ENCODE measurements at regions not wholly inside any gene's neighbourhood (a gene's known extent, or its start where the extent isn't known, plus 50 kb on each side); places are given as distances from the start of the nearest gene placed in this dataset.

- H3K27ac Mint-ChIP-seq, result no peak overlapping the region
- POLR2A ChIA-PET, result no interaction called here
Measured at GRCh38 chr11:91904792-91905785, 319.5 kb upstream of the FAT3 start.

DNA sequence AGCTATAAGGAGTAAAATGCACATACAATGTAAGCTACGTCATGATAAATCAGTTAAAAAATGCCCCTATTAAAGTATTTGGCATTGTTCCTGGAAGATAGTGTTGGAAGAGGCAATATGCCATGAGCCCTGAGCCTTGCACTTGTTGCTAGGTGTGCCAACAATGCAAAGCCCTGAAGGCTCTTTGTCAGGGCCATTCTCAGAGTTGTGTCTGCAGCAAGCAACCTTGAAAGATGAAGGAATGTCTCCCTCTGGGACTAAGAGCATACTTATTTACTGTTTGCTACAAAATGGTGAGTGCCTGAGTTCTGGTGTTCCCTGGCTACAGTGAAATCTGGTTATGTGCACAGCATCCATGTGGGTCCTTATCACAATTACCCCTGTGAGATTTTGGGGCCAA lies 322.3 kb upstream of the FAT3 start:
- no peaks in the 10 kb centered on the region for H3K4me1 ChIP-seq (ENCODE audit: insufficient read depth, low read length)
- CTCF ChIA-PET, result no interaction called here
- POLR2A ChIA-PET, result no interaction called here
- no peaks in the 10 kb centered on the region for H3K4me1 Mint-ChIP-seq
- no peaks in the 10 kb centered on the region for H3K27me3 Mint-ChIP-seq
- no peak for DNase-seq
- no peaks in the 10 kb centered on the region for H3K9me3 ChIP-seq (ENCODE audit: low read length)
- no peak overlapping the region for H3K27ac Mint-ChIP-seq
- H3K4me3 Mint-ChIP-seq, result no peak overlapping the region
- H3K9me3 Mint-ChIP-seq, result peaks cover 2 to 16% (median 4%) of the 10 kb centered on the region in 5 donors
- H3K4me3 ChIP-seq (ENCODE audit: low read length), result no peak overlapping the region
- no peaks in the 10 kb centered on the region for H3K36me3 ChIP-seq (ENCODE audit: insufficient read depth, low read length)
- H3K27ac ChIP-seq (ENCODE audit: low read depth, low read length), result no peak overlapping the region
- no peaks in the 10 kb centered on the region for H3K36me3 Mint-ChIP-seq
- no peaks in the 10 kb centered on the region for H3K27me3 ChIP-seq (ENCODE audit: insufficient read depth, low read length, poor library complexity, severe bottlenecking)

More at GRCh38 chr11:91904792-91905785, 319.5 kb upstream of the FAT3 start:
- CTCF ChIA-PET, result no interaction called here
- no peaks in the 10 kb centered on the region for H3K27me3 Mint-ChIP-seq
- H3K36me3 Mint-ChIP-seq, result no peaks in the 10 kb centered on the region
- no peaks in the 10 kb centered on the region for H3K4me1 ChIP-seq (ENCODE audit: insufficient read depth, low read length)
- peaks cover 4 to 23% (median 7%) of the 10 kb centered on the region in 5 donors for H3K9me3 Mint-ChIP-seq
- no peaks in the 10 kb centered on the region for H3K9me3 ChIP-seq (ENCODE audit: low read length)
- no peaks in the 10 kb centered on the region for H3K4me1 Mint-ChIP-seq
- H3K4me3 ChIP-seq (ENCODE audit: low read length), result no peak overlapping the region
- no peak overlapping the region for H3K4me3 Mint-ChIP-seq
- peak overlapping the region; percentile 36 for H3K27ac ChIP-seq (ENCODE audit: low read depth, low read length)
- no peaks in the 10 kb centered on the region for H3K36me3 ChIP-seq (ENCODE audit: insufficient read depth, low read length)
- no peak for DNase-seq
- H3K27me3 ChIP-seq (ENCODE audit: insufficient read depth, low read length, poor library complexity, severe bottlenecking), result no peaks in the 10 kb centered on the region

- POLR2A ChIA-PET, result no interaction called here
- H3K9me3 ChIP-seq (ENCODE audit: low read length), result no peaks in the 10 kb centered on the region
- no peaks in the 10 kb centered on the region for H3K4me1 Mint-ChIP-seq
Measured at GRCh38 chr11:91880660-91881059, 344.0 kb upstream of the FAT3 start.

GRCh38 chr11:91876746-91877145 lies 347.9 kb upstream of the FAT3 start:
- Mint-ChIP-seq H3K27me3 (no peaks in the 10 kb centered on the region), H3K36me3 (no peaks in the 10 kb centered on the region), H3K9me3 (peaks cover 0 to 15% (median 7%) of the 10 kb centered on the region in 5 donors), H3K27ac (no peak overlapping the region), H3K4me1 (no peaks in the 10 kb centered on the region), H3K4me3 (no peak overlapping the region)
- no peak for DNase-seq
- ChIA-PET POLR2A (no interaction called here), CTCF (no interaction called here)
- no peaks in the 10 kb centered on the region for H3K36me3 ChIP-seq (ENCODE audit: insufficient read depth, low read length)
- no peak overlapping the region for H3K27ac ChIP-seq (ENCODE audit: low read depth, low read length)
- no peaks in the 10 kb centered on the region for H3K4me1 ChIP-seq (ENCODE audit: insufficient read depth, low read length)
- H3K27me3 ChIP-seq (ENCODE audit: insufficient read depth, low read length, poor library complexity, severe bottlenecking), result no peaks in the 10 kb centered on the region
- H3K4me3 ChIP-seq (ENCODE audit: low read length), result no peak overlapping the region
- H3K9me3 ChIP-seq (ENCODE audit: low read length), result no peaks in the 10 kb centered on the region

More at GRCh38 chr11:91880660-91881059, 344.0 kb upstream of the FAT3 start:
- Histone ChIP-seq H3K4me1 (ENCODE audit: insufficient read depth, low read length) (no peaks in the 10 kb centered on the region), H3K36me3 (ENCODE audit: insufficient read depth, low read length) (no peaks in the 10 kb centered on the region), H3K27ac (ENCODE audit: low read depth, low read length) (no peak overlapping the region), H3K4me3 (ENCODE audit: low read length) (no peak overlapping the region), H3K27me3 (ENCODE audit: insufficient read depth, low read length, poor library complexity, severe bottlenecking) (no peaks in the 10 kb centered on the region)
- H3K4me3 Mint-ChIP-seq, result no peak overlapping the region
- H3K36me3 Mint-ChIP-seq, result no peaks in the 10 kb centered on the region
- H3K27ac Mint-ChIP-seq, result no peak overlapping the region
- CTCF ChIA-PET, result no interaction called here
- peaks cover 0 to 14% (median 7%) of the 10 kb centered on the region in 5 donors for H3K9me3 Mint-ChIP-seq
- DNase-seq, result no peak
- H3K27me3 Mint-ChIP-seq, result no peaks in the 10 kb centered on the region

DNA sequence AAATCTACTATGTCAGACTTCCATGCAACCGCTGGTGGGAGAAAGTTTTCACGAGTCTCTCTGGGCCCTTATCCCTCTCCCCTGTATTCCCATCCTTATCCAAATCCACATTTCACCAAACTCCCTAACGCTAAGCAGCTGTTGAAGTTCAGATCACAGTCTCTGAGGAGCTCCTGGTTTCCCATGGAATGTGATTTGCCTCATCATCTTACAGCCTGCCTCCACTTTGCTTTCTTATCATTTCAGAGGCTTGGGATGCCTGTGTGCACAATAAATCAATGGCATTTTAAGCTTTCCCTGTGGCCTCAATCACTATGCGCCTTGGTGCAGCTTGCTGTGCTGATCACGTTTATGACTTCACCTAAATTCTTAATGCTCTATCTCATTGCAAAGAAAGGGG lies 352.4 kb upstream of the FAT3 start:
- Histone ChIP-seq H3K4me1 (ENCODE audit: insufficient read depth, low read length) (no peaks in the 10 kb centered on the region), H3K27ac (ENCODE audit: low read depth, low read length) (no peak overlapping the region), H3K27me3 (ENCODE audit: insufficient read depth, low read length, poor library complexity, severe bottlenecking) (no peaks in the 10 kb centered on the region), H3K36me3 (ENCODE audit: insufficient read depth, low read length) (no peaks in the 10 kb centered on the region), H3K4me3 (ENCODE audit: low read length) (no peak overlapping the region), H3K9me3 (ENCODE audit: low read length) (no peaks in the 10 kb centered on the region)
- Mint-ChIP-seq H3K9me3 (peaks cover 2 to 24% (median 4%) of the 10 kb centered on the region in 5 donors), H3K27ac (no peak overlapping the region), H3K4me1 (no peaks in the 10 kb centered on the region), H3K36me3 (no peaks in the 10 kb centered on the region), H3K27me3 (no peaks in the 10 kb centered on the region), H3K4me3 (no peak overlapping the region)
- POLR2A ChIA-PET, result no interaction called here
- no peak for DNase-seq
- CTCF ChIA-PET, result no interaction called here

- no peak overlapping the region for H3K4me3 ChIP-seq (ENCODE audit: low read length)
- DNase-seq, result no peak
- H3K4me1 Mint-ChIP-seq, result no peaks in the 10 kb centered on the region
- H3K4me1 ChIP-seq (ENCODE audit: insufficient read depth, low read length), result no peaks in the 10 kb centered on the region
- no peaks in the 10 kb centered on the region for H3K27me3 ChIP-seq (ENCODE audit: insufficient read depth, low read length, poor library complexity, severe bottlenecking)
- H3K9me3 Mint-ChIP-seq, result peaks cover 0 to 24% (median 4%) of the 10 kb centered on the region in 5 donors
- H3K4me3 Mint-ChIP-seq, result peak overlapping the region in 1 of 7 donors; percentile 1
- CTCF ChIA-PET, result no interaction called here
- H3K27ac Mint-ChIP-seq, result no peak overlapping the region
- POLR2A ChIA-PET, result no interaction called here
- H3K9me3 ChIP-seq (ENCODE audit: low read length), result no peaks in the 10 kb centered on the region
- H3K36me3 ChIP-seq (ENCODE audit: insufficient read depth, low read length), result no peaks in the 10 kb centered on the region
- no peaks in the 10 kb centered on the region for H3K36me3 Mint-ChIP-seq
- no peak overlapping the region for H3K27ac ChIP-seq (ENCODE audit: low read depth, low read length)
- no peaks in the 10 kb centered on the region for H3K27me3 Mint-ChIP-seq
Measured at GRCh38 chr11:91871791-91872190, 352.8 kb upstream of the FAT3 start.

DNA sequence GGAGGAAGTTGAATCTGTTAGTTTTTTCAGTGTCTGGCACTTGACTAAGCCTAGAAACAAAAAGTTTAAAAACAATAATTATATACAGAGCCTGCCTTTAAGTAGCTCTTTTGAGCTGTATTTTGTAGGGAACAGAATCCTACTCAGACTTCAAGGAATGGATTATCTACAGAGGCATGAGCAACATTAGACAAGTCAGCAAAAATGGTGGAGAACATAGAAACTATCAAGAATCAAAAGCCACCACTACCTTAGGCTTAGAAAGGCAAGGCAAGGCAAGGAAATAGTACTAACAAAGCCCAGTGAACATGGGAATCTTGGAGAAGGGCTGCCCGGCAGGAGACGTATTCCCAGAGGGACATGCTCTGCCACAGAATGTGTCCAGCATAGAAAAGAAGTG lies 353.6 kb upstream of the FAT3 start:
- Mint-ChIP-seq H3K27me3 (no peaks in the 10 kb centered on the region), H3K4me3 (no peak overlapping the region), H3K9me3 (peaks cover 0 to 21% (median 6%) of the 10 kb centered on the region in 5 donors), H3K27ac (no peak overlapping the region), H3K36me3 (no peaks in the 10 kb centered on the region), H3K4me1 (no peaks in the 10 kb centered on the region)
- Histone ChIP-seq H3K4me1 (ENCODE audit: insufficient read depth, low read length) (no peaks in the 10 kb centered on the region), H3K27ac (ENCODE audit: low read depth, low read length) (no peak overlapping the region), H3K9me3 (ENCODE audit: low read length) (no peaks in the 10 kb centered on the region), H3K27me3 (ENCODE audit: insufficient read depth, low read length, poor library complexity, severe bottlenecking) (no peaks in the 10 kb centered on the region), H3K4me3 (ENCODE audit: low read length) (no peak overlapping the region), H3K36me3 (ENCODE audit: insufficient read depth, low read length) (no peaks in the 10 kb centered on the region)
- ChIA-PET POLR2A (no interaction called here), CTCF (no interaction called here)
- DNase-seq, result no peak

- H3K36me3 Mint-ChIP-seq, result no peaks in the 10 kb centered on the region
- no peak overlapping the region for H3K27ac Mint-ChIP-seq
Measured at GRCh38 chr11:91869686-91870085, 354.9 kb upstream of the FAT3 start.

More at GRCh38 chr11:91869686-91870085, 354.9 kb upstream of the FAT3 start:
- CTCF ChIA-PET, result no interaction called here
- POLR2A ChIA-PET, result no interaction called here
- DNase-seq, result no peak
- Histone ChIP-seq H3K4me3 (ENCODE audit: low read length) (no peak overlapping the region), H3K4me1 (ENCODE audit: insufficient read depth, low read length) (no peaks in the 10 kb centered on the region), H3K27ac (ENCODE audit: low read depth, low read length) (no peak overlapping the region), H3K9me3 (ENCODE audit: low read length) (no peaks in the 10 kb centered on the region), H3K27me3 (ENCODE audit: insufficient read depth, low read length, poor library complexity, severe bottlenecking) (no peaks in the 10 kb centered on the region), H3K36me3 (ENCODE audit: insufficient read depth, low read length) (no peaks in the 10 kb centered on the region)
- Mint-ChIP-seq H3K27me3 (no peaks in the 10 kb centered on the region), H3K4me1 (no peaks in the 10 kb centered on the region), H3K4me3 (no peak overlapping the region), H3K9me3 (peaks cover 0 to 19% (median 8%) of the 10 kb centered on the region in 5 donors)

Data from CD8-positive, alpha-beta memory T cell (primary cell).